Testis (tissue), 2 donors: ENCODE measurements at regions not wholly inside any gene's neighbourhood (a gene's known extent, or its start where the extent isn't known, plus 50 kb on each side); places are given as distances from the start of the nearest gene placed in this dataset.

Experiments
- POLR2A ChIP-seq: fragments of 450-650 bp; IDR thresholded peaks from one replicate; pipeline ENCODE4 v1.6.1; 2017; ENCODE audit warnings: antibody characterized with exemption, mild to moderate bottlenecking, moderate library complexity
- TF ChIP-seq, protein P1 (sequence below), 3 experiments: fragments of 450-650 bp in 2 of 3; fragments of 200-600 bp in 1 of 3; sonication (generic) in 1 of 3; IDR thresholded peaks; one replicate each; pipeline ENCODE4 v1.5.1; 2016 to 2019; ENCODE audit warnings: antibody characterized with exemption in 3 of 3, mild to moderate bottlenecking in 2 of 3, moderate library complexity in 1 of 3

DNA sequence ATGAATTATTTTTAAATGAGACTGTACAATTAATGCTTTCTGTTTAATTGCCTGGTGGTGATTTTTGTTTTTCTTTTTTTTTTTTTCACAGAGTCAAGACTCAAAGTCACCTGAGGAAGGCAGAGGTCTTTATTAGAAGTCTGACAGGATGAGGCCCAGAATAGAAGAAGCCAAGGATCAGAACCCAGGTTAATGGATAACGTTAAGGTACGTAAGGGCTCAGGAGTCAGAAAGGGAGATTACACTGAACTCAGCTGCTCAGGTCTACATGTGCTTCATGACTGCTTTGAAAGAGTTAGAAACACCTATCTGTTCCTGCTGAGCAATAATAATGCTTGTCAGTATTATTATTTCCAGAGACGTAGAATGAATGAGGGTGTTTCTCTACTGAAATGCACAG is 196.5 kb downstream of the LRATD1 start:
- TF ChIP-seq, protein P1, sequence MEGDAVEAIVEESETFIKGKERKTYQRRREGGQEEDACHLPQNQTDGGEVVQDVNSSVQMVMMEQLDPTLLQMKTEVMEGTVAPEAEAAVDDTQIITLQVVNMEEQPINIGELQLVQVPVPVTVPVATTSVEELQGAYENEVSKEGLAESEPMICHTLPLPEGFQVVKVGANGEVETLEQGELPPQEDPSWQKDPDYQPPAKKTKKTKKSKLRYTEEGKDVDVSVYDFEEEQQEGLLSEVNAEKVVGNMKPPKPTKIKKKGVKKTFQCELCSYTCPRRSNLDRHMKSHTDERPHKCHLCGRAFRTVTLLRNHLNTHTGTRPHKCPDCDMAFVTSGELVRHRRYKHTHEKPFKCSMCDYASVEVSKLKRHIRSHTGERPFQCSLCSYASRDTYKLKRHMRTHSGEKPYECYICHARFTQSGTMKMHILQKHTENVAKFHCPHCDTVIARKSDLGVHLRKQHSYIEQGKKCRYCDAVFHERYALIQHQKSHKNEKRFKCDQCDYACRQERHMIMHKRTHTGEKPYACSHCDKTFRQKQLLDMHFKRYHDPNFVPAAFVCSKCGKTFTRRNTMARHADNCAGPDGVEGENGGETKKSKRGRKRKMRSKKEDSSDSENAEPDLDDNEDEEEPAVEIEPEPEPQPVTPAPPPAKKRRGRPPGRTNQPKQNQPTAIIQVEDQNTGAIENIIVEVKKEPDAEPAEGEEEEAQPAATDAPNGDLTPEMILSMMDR (IDR thresholded peaks at IDR 0.05), result no peak
- no peak for TF ChIP-seq POLR2A
